ENCODE measurements at regions not wholly inside any gene's neighbourhood (a gene's known extent, or its start where the extent isn't known, plus 50 kb on each side); places are given as distances from the start of the nearest gene placed in this dataset.

GRCh38 chr3:168364967-168365366 lies 269.2 kb upstream of the GOLIM4 start (continued):
- TF ChIP-seq STAT6 (CRISPR knock-in tag; conservative IDR thresholded peaks at IDR 0.05; ENCODE audit: low read depth) (no peak), ERG (CRISPR knock-in tag; IDR thresholded peaks at IDR 0.05) (no peak), CREM (CRISPR knock-in tag; IDR thresholded peaks at IDR 0.05) (no peak), GABPB1 (CRISPR knock-in tag; IDR thresholded peaks at IDR 0.05) (no peak), TEAD4 (CRISPR knock-in tag; IDR thresholded peaks at IDR 0.05) (no peak), AR (CRISPR knock-in tag; IDR thresholded peaks at IDR 0.05) (no peak)

- Mint-ChIP-seq H3K27ac (no peak overlapping the region), H3K27me3 (ENCODE audit: low read depth) (no peaks in the 10 kb centered on the region), H3K36me3 (no peaks in the 10 kb centered on the region), H3K4me3 (no peak overlapping the region), H3K9me3 (no peaks in the 10 kb centered on the region), H3K4me1 (no peaks in the 10 kb centered on the region)
- DNase-seq (ENCODE audit: low spot score) (no peak), ATAC-seq (no peak)
- ChIA-PET CTCF (interaction anchor here (0.6 kb wide), 1 partner anchor 151 kb away, joined by 3 read pairs; no protein-coding TSS in a partner anchor), POLR2A (no interaction called here)
- no peak for TF ChIP-seq SOX15 (CRISPR knock-in tag; IDR thresholded peaks at IDR 0.05)
- no peak for TF ChIP-seq SP1 (CRISPR knock-in tag; conservative IDR thresholded peaks at IDR 0.05)
- no peak for TF ChIP-seq ERG (CRISPR knock-in tag; IDR thresholded peaks at IDR 0.05)
- no peak for TF ChIP-seq ATF1 (CRISPR knock-in tag; IDR thresholded peaks at IDR 0.05)
- no peak for TF ChIP-seq CREM (CRISPR knock-in tag; IDR thresholded peaks at IDR 0.05)
- no peak for TF ChIP-seq E2F4 (CRISPR knock-in tag; IDR thresholded peaks at IDR 0.05; ENCODE audit: borderline replicate concordance, low read depth)
- no peak for TF ChIP-seq E2F1 (CRISPR knock-in tag; IDR thresholded peaks at IDR 0.05)
- no peak for TF ChIP-seq IRF1 (CRISPR knock-in tag; IDR thresholded peaks at IDR 0.05)
- TF ChIP-seq ZNF671 (CRISPR knock-in tag; IDR thresholded peaks at IDR 0.05): no peak
- TF ChIP-seq NFE2L1 (CRISPR knock-in tag; IDR thresholded peaks at IDR 0.05): no peak
- TF ChIP-seq AFF4 (CRISPR knock-in tag; IDR thresholded peaks at IDR 0.05; ENCODE audit: borderline replicate concordance): no peak
- no peak for TF ChIP-seq FOXP4 (CRISPR knock-in tag; IDR thresholded peaks at IDR 0.05)
- no peak for TF ChIP-seq TP53 (CRISPR knock-in tag; IDR thresholded peaks at IDR 0.05)
- TF ChIP-seq MXD4 (CRISPR knock-in tag; IDR thresholded peaks at IDR 0.05; ENCODE audit: borderline replicate concordance): no peak
These were observed 267.0 kb upstream of the GOLIM4 start for GRCh38 chr3:168362661-168363247.
